Hepatocyte (in vitro differentiated cells): ENCODE measurements at regions not wholly inside any gene's neighbourhood (a gene's known extent, or its start where the extent isn't known, plus 50 kb on each side); places are given as distances from the start of the nearest gene placed in this dataset.
A peak's percentile ranks its signal among the peaks of the same experiment; 100 is the strongest.

Source experiments
- DNase-seq: peaks from one replicate; pipeline ENCODE4 v3.0.0-alpha.2; 2016; ENCODE audit warnings: low spot score
- H2AFZ ChIP-seq: fragments of 200-600 bp; sonication (generic); 2 replicates; pipeline ENCODE4 v1.6.0; 2016; ENCODE audit warnings: antibody characterized with exemption, mild to moderate bottlenecking
- H3K27ac ChIP-seq: fragments of 200-600 bp; sonication (generic); 2 replicates; pipeline ENCODE4 v1.5.1; 2016; ENCODE audit warnings: mild to moderate bottlenecking
- H3K27me3 ChIP-seq: fragments of 200-600 bp; sonication (generic); 2 replicates; pipeline ENCODE4 v1.6.1; 2016
- H3K36me3 ChIP-seq: fragments of 200-600 bp; sonication (generic); replicated peaks from 2 replicates; pipeline ENCODE4 v1.5.1; 2016; ENCODE audit warnings: low read depth; ENCODE audit not compliant: insufficient read depth
- H3K4me1 ChIP-seq: fragments of 200-600 bp; sonication (generic); 2 replicates; pipeline ENCODE4 v1.5.1; 2016; ENCODE audit warnings: mild to moderate bottlenecking, moderate library complexity; ENCODE audit not compliant: insufficient read depth
- H3K4me2 ChIP-seq: fragments of 200-600 bp; sonication (generic); 2 replicates; pipeline ENCODE4 v1.6.0; 2016
- H3K4me3 ChIP-seq: fragments of 200-600 bp; sonication (generic); 2 replicates; pipeline ENCODE4 v1.5.1; 2016; ENCODE audit warnings: mild to moderate bottlenecking
- H3K79me2 ChIP-seq: fragments of 200-600 bp; sonication (generic); 2 replicates; pipeline ENCODE4 v1.6.0; 2017; ENCODE audit warnings: mild to moderate bottlenecking
- H3K9me2 ChIP-seq: fragments of 200-600 bp; sonication (generic); replicated peaks from 2 replicates; pipeline ENCODE4 v1.6.0; 2017; ENCODE audit warnings: mild to moderate bottlenecking; ENCODE audit not compliant: insufficient read depth
- H3K9me3 ChIP-seq: fragments of 200-600 bp; sonication (generic); 2 replicates; pipeline ENCODE4 v1.5.1; 2016; ENCODE audit warnings: low read depth, mild to moderate bottlenecking
- H4K20me1 ChIP-seq: fragments of 200-600 bp; sonication (generic); 2 replicates; pipeline ENCODE4 v1.6.0; 2016; ENCODE audit warnings: mild to moderate bottlenecking; ENCODE audit not compliant: insufficient read depth, poor library complexity, severe bottlenecking
- CTCF ChIP-seq: fragments of 200-600 bp; sonication (generic); IDR thresholded peaks from 2 replicates; pipeline ENCODE4 v1.5.1; 2016; ENCODE audit warnings: antibody characterized with exemption, mild to moderate bottlenecking; ENCODE audit not compliant: poor library complexity
- EZH2 ChIP-seq: fragments of 200-600 bp; sonication (generic); IDR thresholded peaks from 2 replicates; pipeline ENCODE4 v1.6.1; 2016; ENCODE audit warnings: antibody characterized with exemption, mild to moderate bottlenecking, borderline replicate concordance
- EZH2phosphoT487 ChIP-seq: fragments of 200-600 bp; sonication (generic); IDR thresholded peaks from one replicate; pipeline ENCODE4 v1.6.1; 2018; ENCODE audit warnings: antibody characterized with exemption, mild to moderate bottlenecking, low read depth, moderate library complexity; ENCODE audit not compliant: unreplicated experiment, severe bottlenecking
- WGBS: methylation state at CpG from one replicate; pipeline ENCODE4 v1.1.6; 2016; ENCODE audit warnings: low lambda C conversion rate; ENCODE audit errors: missing lambda C conversion rate; 5-methylcytosine and 5-hydroxymethylcytosine counted together

GRCh38 chr7:138386821-138387220, 73.2 kb upstream of the TRIM24 start:
- H3K4me3 ChIP-seq = no peak overlapping the region
- H3K4me2 ChIP-seq = no peak overlapping the region
- H3K4me1 ChIP-seq = no peaks in the 10 kb centered on the region
- peaks cover 7% of the 10 kb centered on the region for H3K9me3 ChIP-seq
- no peaks in the 10 kb centered on the region for H3K27me3 ChIP-seq
- no peak overlapping the region for H3K27ac ChIP-seq
- H3K36me3 ChIP-seq = no peaks in the 10 kb centered on the region
- no peaks in the 10 kb centered on the region for H4K20me1 ChIP-seq
- H3K9me2 ChIP-seq = no peaks in the 10 kb centered on the region
- DNase-seq = no peak
- H3K79me2 ChIP-seq = no peaks in the 10 kb centered on the region
- H2AFZ ChIP-seq = no peak overlapping the region
- TF ChIP-seq EZH2phosphoT487 (no peak), CTCF (no peak), EZH2 (no peak)
- 93% methylated on average over 4 of the region's 4 CpGs for WGBS

GRCh38 chr7:138387755-138388475, 72.1 kb upstream of the TRIM24 start:
- Histone ChIP-seq H3K9me2 (no peaks in the 10 kb centered on the region), H3K4me3 (no peak overlapping the region), H2AFZ (no peak overlapping the region), H3K4me1 (no peaks in the 10 kb centered on the region), H3K4me2 (no peak overlapping the region), H3K9me3 (peaks cover 7% of the 10 kb centered on the region), H3K27ac (no peak overlapping the region), H4K20me1 (no peaks in the 10 kb centered on the region), H3K27me3 (no peaks in the 10 kb centered on the region), H3K79me2 (no peaks in the 10 kb centered on the region), H3K36me3 (no peaks in the 10 kb centered on the region)
- WGBS = 97% methylated on average over 6 of the region's 6 CpGs
- DNase-seq = no peak
- TF ChIP-seq EZH2 (no peak), EZH2phosphoT487 (no peak), CTCF (no peak)

- no peaks in the 10 kb centered on the region for H4K20me1 ChIP-seq
- H2AFZ ChIP-seq = no peak overlapping the region
- no peaks in the 10 kb centered on the region for H3K27me3 ChIP-seq
- no peak overlapping the region for H3K4me2 ChIP-seq
- no peak overlapping the region for H3K4me3 ChIP-seq
- WGBS = 16% methylated on average over 1 of the region's 1 CpG
- peak overlapping the region; percentile 5 for H3K27ac ChIP-seq
- no peaks in the 10 kb centered on the region for H3K79me2 ChIP-seq
- no peaks in the 10 kb centered on the region for H3K4me1 ChIP-seq
- TF ChIP-seq EZH2phosphoT487 (no peak), EZH2 (no peak), CTCF (no peak)
- H3K36me3 ChIP-seq = no peaks in the 10 kb centered on the region
- peaks cover 7% of the 10 kb centered on the region for H3K9me3 ChIP-seq
- H3K9me2 ChIP-seq = no peaks in the 10 kb centered on the region
- DNase-seq = peak; percentile 10
Measured at GRCh38 chr7:138388673-138389491, 71.2 kb upstream of the TRIM24 start.
